Sigmoid colon (tissue), 4 donors: ENCODE measurements at regions not wholly inside any gene's neighbourhood (a gene's known extent, or its start where the extent isn't known, plus 50 kb on each side); places are given as distances from the start of the nearest gene placed in this dataset.
"Not testable (repeated sequence)": the region's sequence is repeated elsewhere in the genome, so short reads cannot be mapped to it uniquely, and the experiment has no call there.

Source experiments
- CTCF ChIP-seq, 4 experiments: fragments of 450-650 bp in 3 of 4; fragments of 200-600 bp in 1 of 4; IDR thresholded peaks; one replicate each; pipeline ENCODE4 v1.5.1; 2016 to 2019; ENCODE audit warnings: antibody characterized with exemption in 4 of 4, mild to moderate bottlenecking in 3 of 4, moderate library complexity in 2 of 4
- EP300 ChIP-seq, 4 donors: sonication (generic); formaldehyde crosslinking; IDR thresholded peaks; one replicate each; pipeline ENCODE4 v1.6.1; 2017; ENCODE audit warnings: antibody characterized with exemption in 4 of 4
- POLR2A ChIP-seq, 2 donors: fragments of 450-650 bp; IDR thresholded peaks; one replicate each; pipeline ENCODE4 v1.6.1; 2016; ENCODE audit warnings: antibody characterized with exemption in 2 of 2, mild to moderate bottlenecking in 2 of 2, moderate library complexity in 2 of 2
- POLR2AphosphoS5 ChIP-seq, 4 donors: sonication (generic); formaldehyde crosslinking; IDR thresholded peaks; one replicate each; pipeline ENCODE4 v1.6.1; 2017; ENCODE audit warnings: antibody characterized with exemption in 4 of 4

GRCh38 chr20:25932170-25932569 is 235.5 kb upstream of the ZNF337 start:
- not testable (repeated sequence) for TF ChIP-seq CTCF, POLR2AphosphoS5, POLR2A, EP300 (IDR thresholded peaks at IDR 0.05)
